KBM-7 (cell line): ENCODE measurements at regions not wholly inside any gene's neighbourhood (a gene's known extent, or its start where the extent isn't known, plus 50 kb on each side); places are given as distances from the start of the nearest gene placed in this dataset.
A peak's percentile ranks its signal among the peaks of the same experiment; 100 is the strongest.

ENCODE experiments used
- DNase-seq: peaks from one replicate; pipeline ENCODE4 v3.0.0-alpha.2; 2015
- in situ Hi-C: fragments of 300-500 bp; cut with MboI; formaldehyde crosslinking; loops from 2 replicates; pipeline ENCODE4 v1.14.3; 2020; ENCODE audit warnings: low sequenced_read_pairs, low pct_unique_long_range_greater_than_20kb, mixed read lengths

DNA sequence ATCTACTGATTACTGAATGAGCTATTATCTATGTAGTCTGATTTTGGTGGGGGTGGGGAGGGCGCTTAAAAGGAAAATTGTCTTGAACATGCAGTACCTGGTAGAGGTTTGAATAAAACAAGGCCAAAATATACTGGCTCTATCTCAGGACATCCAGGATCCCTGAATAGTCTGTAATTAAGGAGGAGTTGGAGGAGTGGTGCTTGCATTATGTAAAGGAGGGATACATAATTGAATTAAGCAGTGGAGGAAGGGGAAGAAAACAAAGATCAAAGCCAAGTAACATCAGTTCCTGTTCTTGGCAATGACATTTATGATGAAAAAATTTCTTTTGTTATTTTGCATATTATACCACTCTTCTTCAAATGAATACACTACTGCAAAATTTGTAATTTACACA lies 539.4 kb upstream of the ZEB2 start:
- in situ Hi-C loops: no loop called here

DNA sequence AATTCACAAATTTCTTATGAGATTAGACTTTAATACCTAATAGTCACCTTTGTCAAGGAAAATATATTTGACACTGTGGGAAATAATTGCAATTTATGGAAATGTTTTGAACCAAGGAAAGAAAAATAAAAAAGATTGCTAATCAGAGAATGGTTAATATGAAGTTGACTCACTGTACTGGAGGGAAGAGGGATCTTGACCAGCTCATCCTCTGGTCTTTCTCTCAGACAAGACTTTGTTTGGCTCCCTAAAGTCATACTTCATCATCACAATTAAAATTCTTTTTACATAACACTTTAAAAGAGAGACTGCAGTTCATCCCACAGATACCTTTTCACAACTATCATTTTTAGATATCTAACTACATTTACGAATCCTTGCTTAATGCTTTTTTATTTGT lies 538.5 kb upstream of the ZEB2 start:
- DNase-seq: no peak
- in situ Hi-C loops: no loop called here

More for the DNA sequence above, 539.4 kb upstream of the ZEB2 start:
- DNase-seq: no peak

DNA sequence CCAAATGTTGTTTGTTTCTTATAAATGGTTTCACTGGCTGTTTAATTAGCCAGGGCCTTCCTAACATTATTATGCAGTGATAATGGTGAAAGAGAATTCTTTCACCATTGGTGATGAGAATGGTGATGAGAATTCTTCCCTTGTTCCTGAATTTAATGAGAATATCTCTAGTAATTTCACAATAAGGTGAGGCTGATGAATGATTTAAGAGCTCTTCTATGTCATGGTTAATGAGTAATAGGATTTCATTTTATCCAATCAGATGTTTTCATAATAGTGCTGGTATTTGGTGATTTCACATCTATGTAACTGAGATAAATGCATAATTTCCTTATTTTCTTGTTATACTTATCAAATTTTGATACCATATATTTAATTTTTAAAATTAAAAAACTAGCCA lies 535.7 kb upstream of the ZEB2 start:
- no peak for DNase-seq
- in situ Hi-C loops: no loop called here

DNA sequence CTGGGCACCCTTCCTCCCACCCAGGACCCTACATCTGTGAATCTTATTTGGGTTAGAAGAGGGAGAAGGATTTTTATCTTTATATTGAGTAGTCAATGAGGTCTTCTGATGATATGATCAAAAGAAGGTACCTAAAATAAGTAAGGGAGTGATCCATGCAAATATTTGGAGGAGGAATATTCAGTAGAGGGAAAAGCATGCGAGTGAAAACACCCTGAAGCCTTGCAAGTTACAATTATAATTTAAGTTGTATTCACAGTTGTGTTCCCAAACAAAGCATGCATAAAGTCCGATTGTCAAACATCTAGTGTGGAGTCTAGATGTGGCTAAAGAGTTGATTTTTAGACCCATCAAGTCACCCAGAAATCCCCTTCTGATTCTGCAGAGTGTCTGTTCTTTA lies 530.2 kb upstream of the ZEB2 start:
- DNase-seq: no peak
- in situ Hi-C loops: no loop called here

DNA sequence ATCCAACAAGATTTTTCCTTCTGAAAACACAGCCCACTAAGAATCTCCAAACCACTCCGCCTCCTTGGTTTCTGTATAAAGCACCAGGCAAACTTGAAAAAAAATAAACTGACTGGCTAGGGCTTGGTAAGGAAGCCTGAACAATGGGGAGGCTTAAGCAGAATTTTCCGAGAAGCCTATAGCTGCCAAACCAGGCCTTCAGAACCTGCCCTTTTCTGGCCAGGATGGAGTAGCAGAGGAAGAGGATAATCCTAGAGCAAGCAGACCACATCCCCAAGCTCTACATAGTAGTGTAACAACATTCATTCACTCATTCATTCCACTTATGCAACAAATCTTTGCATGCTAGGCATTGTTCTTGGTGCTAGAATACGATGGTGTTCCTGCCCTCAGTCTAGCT lies 529.6 kb upstream of the ZEB2 start:
- in situ Hi-C loops: no loop called here

DNA sequence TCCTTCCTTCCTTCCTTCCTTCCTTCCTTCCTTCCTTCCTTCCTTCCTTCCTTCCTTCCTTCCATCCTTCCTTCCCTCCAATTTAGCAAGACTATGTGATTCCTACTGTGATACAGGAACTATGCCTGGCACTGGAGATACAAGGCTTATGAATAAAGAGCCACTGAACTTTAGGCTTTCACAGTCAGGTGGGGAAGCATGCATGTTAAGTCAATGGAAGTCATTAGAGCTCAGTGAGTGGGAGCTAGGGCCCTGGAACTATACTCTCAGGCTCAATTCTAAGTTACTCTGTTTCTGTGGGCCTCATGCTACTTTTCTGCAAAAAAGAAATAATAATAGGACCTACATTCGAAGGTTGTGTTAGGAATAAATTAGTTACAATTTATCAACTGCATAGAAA lies 527.6 kb upstream of the ZEB2 start:
- in situ Hi-C loops: no loop called here
- DNase-seq: no peak

More for the DNA sequence above, 529.6 kb upstream of the ZEB2 start:
- DNase-seq: no peak

DNA sequence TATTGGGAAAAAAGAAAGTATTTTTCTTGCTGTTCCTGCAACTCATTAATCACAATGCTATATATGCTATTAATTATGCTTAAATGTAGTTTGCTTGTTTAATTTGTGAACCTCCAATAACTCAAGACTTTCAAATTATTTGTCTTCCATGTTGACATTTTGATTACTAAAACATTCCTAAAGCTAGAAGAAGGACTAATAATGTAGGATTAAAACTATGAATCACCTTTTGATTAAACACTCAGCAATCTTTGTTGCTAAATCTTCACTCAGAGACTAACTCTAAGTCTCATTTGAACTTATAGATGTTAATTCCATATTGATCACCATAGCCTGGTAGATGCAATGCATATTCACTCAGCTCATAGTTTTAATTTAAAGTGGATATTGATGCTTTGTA lies 524.6 kb upstream of the ZEB2 start:
- in situ Hi-C loops: no loop called here
- DNase-seq: no peak

DNA sequence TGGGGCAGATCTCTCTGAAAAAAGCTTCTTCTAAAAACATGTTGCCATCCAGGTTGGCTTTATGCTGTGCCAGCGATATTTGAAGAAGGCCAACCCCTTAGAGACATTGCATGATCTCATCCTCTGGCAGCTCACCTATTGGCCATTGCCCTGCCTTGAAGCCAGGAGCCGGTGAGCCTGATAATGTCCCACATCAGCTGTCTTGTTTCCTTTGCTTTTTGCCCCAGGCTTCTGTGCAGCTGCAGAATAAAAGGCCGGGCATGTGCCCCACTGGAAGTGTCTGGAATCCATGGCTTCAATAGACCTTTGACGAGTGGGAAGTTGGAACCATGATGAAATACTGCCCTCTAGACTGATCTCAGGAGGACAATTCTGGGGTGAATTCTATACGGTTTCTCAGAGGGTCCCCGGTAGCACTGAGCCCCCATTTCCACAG lies 523.5 kb upstream of the ZEB2 start:
- peak; percentile 5 for DNase-seq
- in situ Hi-C loops: no loop called here

DNA sequence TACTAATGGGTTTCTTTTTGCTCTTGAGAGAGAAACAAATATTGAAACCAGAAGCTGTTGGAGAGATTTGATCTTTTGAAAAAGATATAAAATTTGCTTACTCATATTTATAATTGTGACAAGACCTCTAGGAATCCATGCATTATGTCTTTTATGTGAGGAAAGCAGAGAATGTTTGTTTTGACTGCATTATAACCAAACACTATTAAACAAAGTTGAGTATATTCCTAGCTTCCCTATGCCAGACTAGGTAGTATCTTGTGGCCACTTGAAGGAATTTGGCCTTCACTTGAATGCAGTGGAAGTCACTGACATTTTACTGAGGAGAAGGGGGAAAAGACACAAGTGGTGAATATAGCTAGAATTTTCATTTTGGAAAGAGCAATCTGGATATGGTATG lies 521.8 kb upstream of the ZEB2 start:
- DNase-seq: no peak
- in situ Hi-C loops: no loop called here

DNA sequence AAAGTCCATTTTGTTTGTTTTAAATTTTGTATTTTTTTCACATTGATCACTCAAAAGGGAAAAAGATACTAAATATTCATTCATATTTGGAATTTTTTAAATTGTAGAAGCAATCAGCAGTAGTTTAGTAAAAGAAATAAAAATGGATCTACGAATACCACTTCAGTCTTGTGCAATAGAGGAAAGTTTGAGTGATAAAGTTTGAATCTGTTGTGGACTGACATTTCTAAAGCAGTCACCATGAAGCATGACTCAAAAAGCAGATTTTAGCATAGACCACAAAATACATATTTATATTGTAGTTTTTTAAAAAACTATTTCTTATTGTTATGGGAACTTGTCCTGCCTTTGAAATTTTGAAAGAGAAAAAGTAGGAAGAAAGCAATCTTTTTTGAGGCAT lies 520.5 kb upstream of the ZEB2 start:
- DNase-seq: no peak
- in situ Hi-C loops: no loop called here

DNA sequence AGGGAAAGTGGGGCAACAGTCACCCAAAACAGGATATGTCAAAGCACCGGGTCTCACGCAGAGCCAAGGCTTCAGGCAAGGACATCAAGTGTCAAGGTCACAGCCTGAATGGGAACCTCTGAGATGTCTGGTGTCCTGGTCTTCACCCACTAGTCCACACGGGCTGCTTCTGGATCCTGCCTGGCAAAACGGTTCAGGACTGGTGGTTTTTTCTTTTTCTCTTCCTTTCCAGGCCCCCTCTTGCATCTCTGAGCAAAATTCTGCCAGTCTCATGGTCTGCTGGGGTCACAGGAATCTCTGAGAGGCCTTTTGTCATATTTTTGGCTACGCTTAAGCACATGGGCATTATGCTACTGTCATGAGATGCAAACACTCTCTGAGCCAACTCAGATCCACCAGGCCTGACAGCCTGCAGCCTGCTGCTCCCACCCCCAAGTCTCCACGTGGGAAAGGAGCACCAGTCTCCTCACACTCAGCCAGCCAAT lies 518.2 kb upstream of the ZEB2 start:
- no peak for DNase-seq

DNA sequence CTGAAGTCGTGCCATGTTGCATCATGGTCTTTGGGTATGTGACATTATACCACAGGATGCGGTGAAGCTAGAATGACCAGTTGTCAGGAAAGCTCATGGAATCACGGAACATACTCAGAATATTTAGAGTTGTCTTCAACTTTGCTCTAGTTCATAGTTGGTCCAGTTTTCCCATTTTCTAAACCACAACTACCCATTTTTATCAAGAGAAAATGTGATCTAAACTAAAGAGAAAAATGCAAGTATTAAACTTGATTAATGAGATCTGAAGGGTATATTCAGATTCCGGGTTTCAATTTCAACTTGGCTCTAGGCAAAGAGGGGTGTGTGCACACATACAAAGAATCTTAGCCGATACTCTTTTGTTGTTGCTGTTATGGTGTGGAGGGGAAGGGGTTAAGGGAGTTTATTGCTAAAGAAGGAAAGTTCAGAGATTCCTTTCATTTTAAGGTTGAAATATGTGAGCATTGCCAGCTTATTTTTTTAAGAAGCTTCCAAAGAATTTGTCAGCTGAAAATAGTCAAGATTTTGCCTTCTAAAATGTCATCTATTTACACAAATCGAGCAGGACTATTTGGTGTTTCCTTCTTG lies 516.6 kb upstream of the ZEB2 start:
- no peak for DNase-seq
- in situ Hi-C loops: no loop called here

More for the DNA sequence above, 518.2 kb upstream of the ZEB2 start:
- in situ Hi-C loops: no loop called here

DNA sequence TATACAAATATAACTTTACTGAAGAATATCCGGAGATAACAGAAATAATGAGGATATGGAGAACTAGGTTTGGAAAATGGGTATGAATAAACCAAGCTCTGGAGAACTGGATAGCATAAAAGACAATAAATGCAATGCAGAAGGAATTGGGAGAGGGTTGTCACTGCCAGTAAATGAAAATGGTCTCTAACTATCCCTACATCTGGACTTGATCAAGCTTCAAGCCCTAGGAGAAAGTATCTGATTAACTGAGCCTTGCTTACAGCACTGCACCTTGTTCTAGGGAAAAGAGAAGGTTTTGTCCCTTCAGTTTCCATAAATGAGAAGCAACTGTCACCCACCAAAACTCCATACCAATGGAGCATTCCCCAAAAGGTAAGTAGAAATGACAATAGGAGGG lies 514.6 kb upstream of the ZEB2 start:
- in situ Hi-C loops: no loop called here
- no peak for DNase-seq

DNA sequence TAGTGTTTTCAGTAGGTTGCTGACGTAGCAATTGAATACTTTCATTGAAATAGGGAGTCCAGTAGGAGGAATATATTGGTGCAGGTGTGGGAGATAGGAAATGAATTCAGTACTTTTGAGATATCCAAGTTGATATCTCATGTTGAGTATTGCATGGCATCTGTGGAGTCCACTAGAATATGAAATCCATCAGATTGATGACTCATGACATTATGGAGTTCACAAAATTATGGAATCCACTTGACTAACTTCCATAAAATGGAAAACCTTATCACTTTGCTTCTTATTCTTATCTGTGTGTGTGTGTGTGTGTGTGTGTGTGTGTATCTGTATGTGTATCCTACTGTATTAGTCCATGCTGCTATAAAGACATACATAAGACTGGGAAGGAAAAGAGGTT lies 513.5 kb upstream of the ZEB2 start:
- in situ Hi-C loops: no loop called here

DNA sequence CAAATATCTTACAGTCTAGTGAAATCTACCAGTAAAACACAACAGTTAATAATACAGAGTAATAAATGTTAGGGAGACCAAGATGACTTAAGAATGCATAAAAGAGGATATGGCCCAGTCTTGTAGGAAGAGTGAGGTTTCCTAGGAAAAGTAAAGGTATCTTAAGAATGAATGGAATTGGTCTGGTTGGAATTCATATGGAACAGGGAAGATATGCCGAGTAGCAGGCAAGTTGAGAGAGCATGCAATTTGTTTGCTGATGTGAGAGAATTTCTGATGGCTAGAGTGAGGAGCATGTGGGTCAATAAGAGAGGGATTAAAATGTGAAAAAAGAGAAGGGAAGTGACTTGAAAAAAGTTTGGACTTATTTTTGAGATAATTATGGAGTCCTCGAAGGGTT lies 512.9 kb upstream of the ZEB2 start:
- DNase-seq: no peak
- in situ Hi-C loops: no loop called here

More for the DNA sequence above, 513.5 kb upstream of the ZEB2 start:
- no peak for DNase-seq

DNA sequence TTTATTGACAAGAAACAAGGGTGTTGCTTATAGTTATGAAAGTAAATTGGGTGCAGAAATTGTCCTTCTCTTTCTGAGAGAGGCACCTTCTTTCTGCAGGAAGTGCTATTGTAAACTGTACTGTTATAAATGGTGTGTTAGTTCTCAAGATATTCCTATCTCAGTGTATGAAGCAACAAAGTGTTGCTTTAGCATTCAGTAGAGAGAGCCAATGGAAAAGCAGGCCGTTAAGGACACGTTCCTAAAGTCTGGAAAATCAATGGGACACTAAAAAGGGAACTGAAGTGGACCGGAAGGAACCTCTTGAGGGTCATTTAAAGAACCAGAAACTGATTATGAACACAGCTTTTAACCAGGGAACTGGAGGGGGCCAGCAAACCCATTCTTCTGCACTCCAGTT lies 510.0 kb upstream of the ZEB2 start:
- DNase-seq: no peak
- in situ Hi-C loops: no loop called here

DNA sequence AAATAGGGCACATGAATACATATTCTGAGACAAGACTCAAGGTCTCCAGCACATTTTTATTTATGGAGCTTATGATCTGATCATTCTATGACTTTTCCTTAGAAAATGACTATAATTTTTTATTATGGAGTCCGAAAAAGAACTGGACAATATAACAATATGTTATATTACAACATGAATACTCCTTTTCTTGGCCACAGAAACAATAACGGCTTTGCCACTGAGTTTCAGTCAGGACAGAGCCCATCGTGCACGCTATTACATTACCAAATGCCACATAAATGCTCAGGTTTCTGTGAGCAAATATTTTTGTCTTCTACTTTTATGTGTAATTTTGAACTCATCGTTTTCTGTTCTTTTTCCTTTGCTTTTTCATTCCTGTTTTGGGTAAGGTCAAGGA lies 509.2 kb upstream of the ZEB2 start:
- in situ Hi-C loops: no loop called here
- DNase-seq: no peak

DNA sequence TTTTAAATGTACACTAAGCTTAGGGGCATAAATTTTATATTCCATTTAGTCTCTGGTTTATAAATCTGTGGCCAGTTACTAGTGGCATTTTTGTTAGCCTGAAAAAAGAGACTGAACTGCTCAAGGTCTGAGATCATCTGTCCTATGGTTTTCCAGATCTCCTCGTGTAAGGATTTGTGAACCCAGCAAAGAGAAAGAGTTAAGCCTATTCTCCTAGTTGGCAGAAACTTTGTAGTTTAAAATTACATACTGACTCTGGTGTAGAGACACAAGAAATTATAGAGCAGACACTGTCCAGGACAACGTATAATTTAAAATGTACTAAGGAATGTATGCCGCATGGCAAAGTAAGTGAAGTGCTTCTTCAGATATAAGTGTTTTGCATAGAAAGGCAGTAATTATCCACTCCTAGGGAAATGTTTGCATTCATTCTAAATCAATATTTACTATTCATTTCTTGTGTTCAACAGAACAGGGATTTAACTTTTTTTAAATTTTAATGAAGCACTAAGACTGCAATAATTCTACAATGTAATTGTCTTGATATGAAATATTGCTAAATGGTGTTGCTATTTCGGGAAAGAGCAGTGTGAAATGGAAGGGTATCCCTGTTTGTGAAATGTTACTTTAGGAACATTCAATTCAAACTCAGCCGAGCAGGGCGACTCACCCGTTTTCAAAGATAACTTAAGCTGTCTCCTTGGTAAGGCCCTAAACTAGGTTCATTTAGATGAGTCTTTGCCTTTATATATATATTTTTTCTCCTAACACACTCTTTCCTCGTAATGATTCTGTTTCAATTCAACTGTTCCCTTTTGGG lies 508.4 kb upstream of the ZEB2 start:
- in situ Hi-C loops: no loop called here

DNA sequence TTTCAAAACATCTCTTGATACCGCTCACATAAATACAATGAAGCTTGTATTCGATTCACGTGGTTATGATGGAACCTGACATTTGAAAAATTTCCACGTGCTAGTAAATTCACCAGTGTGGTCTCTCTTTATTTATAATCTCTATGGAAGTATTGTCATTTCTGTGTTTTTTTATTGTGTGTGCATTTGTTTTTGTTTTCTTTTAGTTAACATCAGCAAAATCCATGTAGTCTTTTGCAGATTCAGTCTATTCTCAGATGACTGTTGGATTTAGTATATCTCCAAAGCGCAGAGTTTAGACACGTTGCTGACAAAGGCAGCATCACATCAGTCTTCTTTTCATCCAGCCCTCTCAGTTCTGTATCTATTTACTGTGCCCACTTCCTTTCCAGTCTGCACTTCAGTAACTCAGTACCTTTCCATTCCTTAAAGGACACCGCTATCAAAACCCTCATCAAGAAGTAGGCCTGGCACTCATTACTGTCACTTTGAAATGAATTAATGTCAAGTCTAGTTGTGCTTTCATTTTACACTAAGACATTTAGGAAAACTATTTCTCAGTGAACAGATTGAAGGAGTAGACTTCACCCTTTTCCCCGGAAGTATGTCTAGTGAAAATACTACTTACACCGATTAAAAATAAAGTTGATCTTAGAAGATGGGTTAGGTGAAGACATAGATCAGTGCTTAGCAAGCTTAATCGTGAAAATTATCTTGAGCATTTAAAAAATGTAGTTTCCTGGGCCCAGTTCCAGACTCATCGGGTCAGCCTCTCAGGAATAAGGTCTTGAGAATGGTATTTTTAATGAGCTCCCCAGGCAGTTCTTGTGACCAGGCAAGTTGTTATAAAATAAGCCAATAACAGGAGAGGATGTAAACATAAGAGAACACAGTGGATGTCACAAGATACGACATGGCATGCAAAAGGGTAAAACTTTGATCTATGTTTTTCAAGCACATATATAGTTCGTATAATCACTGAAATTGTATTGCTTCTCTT lies 506.8 kb upstream of the ZEB2 start:
- no peak for DNase-seq
- in situ Hi-C loops: no loop called here

More for the DNA sequence above, 508.4 kb upstream of the ZEB2 start:
- DNase-seq: no peak

DNA sequence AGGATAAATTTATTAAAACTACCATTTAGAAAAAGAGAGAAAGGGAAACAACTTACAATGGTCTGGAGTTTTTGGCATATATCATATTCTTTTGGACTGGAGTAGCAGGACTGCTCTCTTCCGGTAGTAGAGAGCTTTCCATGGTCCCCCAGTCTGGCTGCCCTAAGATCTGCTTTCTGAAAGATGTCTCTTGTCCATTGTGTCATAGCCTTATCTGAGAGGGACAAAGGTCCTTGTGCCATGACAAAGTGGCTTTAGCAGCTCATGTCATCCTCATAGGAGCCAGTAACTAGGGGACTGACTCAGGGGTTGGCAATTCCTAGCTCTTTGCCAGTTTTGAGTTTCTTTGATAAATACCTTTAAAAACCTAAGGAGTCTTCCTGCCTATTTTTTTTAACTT lies 505.5 kb upstream of the ZEB2 start:
- in situ Hi-C loops: no loop called here

More for the DNA sequence above, 505.5 kb upstream of the ZEB2 start:
- no peak for DNase-seq
